GM19238 (cell line): ENCODE measurements at regions not wholly inside any gene's neighbourhood (a gene's known extent, or its start where the extent isn't known, plus 50 kb on each side); places are given as distances from the start of the nearest gene placed in this dataset.
"Not testable (repeated sequence)": the region's sequence is repeated elsewhere in the genome, so short reads cannot be mapped to it uniquely, and the experiment has no call there.

Source experiments
- DNase-seq: peaks from one replicate; pipeline ENCODE4 v3.0.0; 2011; ENCODE audit warnings: low spot score; ENCODE audit not compliant: insufficient read length

DNA sequence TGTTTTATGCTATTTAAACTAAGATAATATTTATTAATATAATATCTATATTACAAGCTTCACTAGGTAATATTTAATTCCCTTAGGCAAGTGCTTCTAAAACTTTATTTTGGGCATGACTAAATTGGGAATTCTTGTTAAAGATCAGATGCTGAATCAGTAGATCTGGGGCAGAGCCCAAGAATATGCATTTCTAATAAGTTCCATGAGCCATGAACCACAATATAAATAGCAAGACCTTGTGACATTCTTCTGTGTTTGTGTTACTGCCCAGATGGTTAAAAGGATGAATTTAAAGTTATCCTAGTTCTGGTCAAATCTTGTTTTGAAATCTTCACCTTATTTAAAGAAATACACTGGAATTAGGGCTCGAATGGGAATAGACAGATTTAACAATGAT lies 258.4 kb upstream of the CACNA2D1 start:
- no peak for DNase-seq

DNA sequence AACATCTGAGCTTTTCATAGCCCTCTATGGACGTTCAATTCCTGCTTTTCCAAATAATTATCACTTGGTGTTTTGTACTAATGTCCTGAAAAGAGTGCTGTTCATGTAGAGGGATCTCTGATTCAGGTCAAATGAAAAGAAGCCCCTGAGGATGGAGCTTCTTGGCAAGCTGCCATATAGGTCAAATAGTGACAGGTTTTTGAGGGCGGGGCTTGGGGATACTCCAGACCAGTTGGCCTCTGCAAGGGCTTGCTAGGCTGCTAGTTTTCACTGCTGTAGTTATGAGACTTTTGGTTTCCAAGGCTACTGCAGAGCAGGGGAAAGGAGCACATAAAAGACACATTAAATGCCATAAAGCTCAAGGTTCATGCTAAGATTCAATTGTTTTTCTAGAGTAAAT lies 257.2 kb upstream of the CACNA2D1 start:
- no peak for DNase-seq

DNA sequence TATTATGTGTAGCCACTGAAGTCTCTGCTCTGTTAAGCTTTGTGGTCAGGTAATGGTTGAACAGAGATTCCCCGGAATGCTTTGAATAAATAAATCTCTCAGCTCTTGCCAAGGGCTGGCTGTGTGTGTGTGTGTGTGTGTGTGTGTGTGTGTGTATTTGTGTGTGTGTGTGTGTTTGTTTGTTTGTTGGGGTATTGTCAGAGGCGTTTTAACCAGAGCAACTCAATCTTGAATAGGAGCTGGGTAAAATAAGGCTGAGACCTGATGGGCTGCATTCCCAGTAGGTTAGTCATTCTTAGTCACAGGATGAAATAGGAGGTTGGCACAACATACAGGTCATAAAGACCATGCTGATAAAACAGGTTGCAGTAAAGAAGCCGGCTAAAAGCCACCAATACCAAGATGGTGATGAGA lies 256.2 kb upstream of the CACNA2D1 start:
- DNase-seq: no peak

DNA sequence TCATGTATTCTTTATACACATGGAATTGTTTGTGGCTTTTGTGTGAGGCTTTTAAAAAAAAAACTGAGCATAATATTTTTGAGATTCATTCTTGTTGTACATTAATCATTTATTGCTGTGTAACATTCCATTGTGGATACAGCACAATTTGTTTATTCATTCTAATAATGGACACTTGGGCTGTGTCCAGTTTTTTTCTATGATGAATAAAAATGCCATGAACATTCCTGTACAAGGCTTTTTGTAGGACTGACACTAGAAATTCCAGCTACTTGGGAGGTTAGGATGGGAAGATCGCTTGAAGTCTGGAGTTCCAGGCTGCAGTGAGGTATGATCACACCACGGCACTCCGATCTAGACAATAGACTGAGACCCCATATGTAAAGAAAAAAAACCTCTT lies 254.3 kb upstream of the CACNA2D1 start:
- DNase-seq: no peak

DNA sequence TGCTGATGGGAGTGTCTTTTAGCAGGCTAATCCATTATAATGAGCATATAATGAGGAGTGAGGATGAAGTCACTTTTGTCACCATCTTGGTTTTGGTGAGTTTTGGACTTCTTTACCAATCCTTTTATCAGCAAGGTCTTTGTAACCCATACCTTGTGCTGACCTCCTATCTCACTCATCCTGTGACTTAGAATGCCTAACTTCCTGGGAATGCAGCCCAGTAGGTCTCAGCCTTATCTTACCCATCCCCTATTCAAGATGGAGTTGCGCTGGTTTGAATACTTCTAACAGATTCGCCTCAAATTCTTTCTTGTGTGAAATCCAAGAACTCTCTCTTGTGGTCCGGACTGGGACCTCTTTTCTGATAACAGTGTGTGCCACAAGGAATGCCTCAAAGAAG lies 253.1 kb upstream of the CACNA2D1 start:
- DNase-seq: no peak

DNA sequence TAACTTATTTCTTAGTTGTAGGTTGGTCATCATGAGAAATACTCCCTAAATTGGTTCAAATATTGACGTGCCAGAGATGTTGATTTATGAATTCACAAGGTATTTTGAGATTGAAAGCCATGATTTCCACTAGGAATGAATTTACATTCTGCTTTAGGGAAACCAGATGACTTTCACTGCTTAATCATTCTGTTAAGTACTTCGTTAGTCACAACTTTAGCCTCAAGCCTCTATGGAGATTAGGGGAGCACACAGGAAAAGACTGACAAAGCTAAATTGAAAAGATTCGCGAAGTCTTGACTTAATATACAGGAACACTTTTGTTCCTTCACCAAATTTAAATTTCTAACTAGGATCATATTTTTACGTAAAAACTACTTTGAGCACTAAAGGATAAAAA lies 250.4 kb upstream of the CACNA2D1 start:
- DNase-seq: no peak

GRCh38 chr7:82690929-82691328 lies 247.4 kb upstream of the CACNA2D1 start:
- no peak for DNase-seq

DNA sequence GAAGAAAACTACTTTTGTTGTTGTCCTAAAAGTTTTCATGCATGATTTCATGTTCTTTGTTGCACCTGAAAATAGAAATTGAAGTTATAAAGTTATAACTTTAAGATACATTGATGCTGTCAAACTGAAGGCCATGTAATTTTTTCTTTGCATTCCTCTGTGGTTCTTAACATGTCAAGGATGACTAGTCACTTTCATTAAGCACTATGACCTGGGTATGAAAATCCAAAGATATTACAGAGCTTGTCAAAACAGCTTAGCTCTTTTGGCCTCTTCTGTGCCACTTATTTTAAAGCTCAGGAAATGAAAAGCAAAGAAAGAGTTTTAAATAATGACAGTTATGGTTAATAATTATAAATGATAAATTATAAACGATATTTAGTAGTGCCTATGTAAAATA lies 241.6 kb upstream of the CACNA2D1 start:
- no peak for DNase-seq

DNA sequence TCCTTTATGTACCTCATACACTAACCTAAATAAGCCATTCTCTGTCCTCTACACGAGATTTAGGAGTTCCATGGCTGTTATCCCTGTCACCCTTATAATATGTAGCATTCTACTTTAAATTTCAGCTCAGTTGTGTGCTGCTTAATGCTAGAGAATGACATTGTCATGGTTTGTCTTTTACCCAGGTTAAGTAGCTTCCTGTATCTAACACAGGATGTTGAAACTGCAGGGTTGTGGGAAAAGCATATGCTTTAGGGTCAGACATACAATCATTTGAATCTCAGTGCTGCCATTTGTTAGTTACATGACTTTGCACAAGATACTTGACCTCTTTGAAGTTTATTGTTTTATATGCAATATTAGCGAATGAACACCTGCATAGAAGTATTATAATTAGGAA lies 235.1 kb upstream of the CACNA2D1 start:
- DNase-seq: no peak

GRCh38 chr7:82678259-82678658 lies 234.7 kb upstream of the CACNA2D1 start:
- no peak for DNase-seq

DNA sequence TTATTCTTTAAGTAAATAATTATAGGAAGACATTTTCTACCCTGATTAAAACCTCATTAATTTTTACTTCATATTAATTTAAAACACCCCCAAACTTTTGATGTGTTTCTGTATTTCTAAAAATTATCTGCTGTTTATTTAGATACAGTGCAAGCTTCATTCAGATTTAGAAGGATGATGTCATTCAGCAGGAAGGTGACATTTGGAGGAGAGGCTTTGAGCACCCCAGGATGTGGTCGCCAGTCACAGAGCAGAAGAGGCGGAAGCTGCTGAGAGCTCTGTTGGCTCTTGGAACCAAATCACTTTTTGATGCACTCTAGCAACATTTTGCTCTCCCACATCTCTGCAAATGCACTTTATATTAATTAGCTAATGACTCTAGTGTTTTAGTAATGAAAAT lies 233.9 kb upstream of the CACNA2D1 start:
- DNase-seq: no peak

DNA sequence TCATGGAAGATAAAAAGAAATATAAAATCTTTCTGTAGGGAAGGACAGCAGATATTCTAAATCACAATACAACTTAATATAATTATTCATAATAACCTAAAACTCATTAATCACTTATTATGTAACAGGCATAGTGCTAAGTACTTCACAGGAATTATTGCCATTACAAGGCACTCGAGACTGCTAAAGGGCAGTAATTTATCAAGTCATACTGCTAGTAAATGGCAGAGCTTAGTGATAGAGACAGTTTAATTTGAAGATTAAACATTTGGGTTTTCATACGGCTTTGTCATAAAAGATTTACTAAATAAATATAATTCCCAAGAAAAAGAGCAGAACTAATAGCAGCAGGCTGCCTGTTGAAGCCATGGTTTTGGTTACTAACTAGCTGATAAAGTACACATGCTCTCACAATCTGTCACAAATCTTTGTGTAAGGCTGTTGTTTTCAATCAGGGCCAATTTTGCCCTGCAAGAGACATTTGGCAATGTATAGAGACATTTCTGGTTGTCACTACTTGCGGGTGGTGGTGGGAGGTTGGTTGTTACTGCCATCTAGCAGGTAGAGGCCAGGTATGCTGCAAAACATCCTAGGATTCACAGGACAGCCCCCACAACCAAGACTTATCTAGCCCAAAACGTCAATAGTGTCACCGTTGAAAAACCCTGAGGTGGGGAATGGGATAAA lies 233.3 kb upstream of the CACNA2D1 start:
- no peak for DNase-seq

- no peak for DNase-seq
Observed at GRCh38 chr7:82675396-82675795, 231.8 kb upstream of the CACNA2D1 start.

GRCh38 chr7:82674268-82674667 lies 230.7 kb upstream of the CACNA2D1 start:
- no peak for DNase-seq

- DNase-seq: no peak
Observed at GRCh38 chr7:82672078-82672477, 228.5 kb upstream of the CACNA2D1 start.

- no peak for DNase-seq
Observed at GRCh38 chr7:82669141-82669540, 225.6 kb upstream of the CACNA2D1 start.

DNA sequence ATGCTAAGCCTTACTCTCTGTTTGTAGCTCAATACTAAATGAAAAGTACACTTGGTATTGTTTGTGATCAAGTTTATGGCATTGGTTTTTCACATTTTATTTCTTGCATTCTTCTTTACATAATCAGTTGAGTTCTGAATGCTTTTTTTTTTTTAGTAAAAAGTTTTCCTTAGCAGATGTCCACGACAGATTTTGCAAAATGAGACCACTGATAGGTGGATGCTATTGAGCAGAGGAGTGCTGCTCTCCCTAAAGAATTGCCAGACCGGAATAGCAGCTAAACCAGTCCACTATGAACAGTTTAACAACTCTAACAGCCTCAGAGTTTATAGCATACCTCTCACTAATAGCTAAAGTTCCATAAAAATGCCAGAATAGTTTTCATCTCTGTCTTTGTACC lies 225.1 kb upstream of the CACNA2D1 start:
- DNase-seq: no peak

GRCh38 chr7:82665966-82666507 lies 222.5 kb upstream of the CACNA2D1 start:
- DNase-seq: no peak

- no peak for DNase-seq
Observed at GRCh38 chr7:82655965-82656364, 212.4 kb upstream of the CACNA2D1 start.

GRCh38 chr7:82650095-82650494 lies 206.5 kb upstream of the CACNA2D1 start:
- DNase-seq: not testable (repeated sequence)

GRCh38 chr7:82633592-82633991 lies 190.0 kb upstream of the CACNA2D1 start:
- DNase-seq: no peak

DNA sequence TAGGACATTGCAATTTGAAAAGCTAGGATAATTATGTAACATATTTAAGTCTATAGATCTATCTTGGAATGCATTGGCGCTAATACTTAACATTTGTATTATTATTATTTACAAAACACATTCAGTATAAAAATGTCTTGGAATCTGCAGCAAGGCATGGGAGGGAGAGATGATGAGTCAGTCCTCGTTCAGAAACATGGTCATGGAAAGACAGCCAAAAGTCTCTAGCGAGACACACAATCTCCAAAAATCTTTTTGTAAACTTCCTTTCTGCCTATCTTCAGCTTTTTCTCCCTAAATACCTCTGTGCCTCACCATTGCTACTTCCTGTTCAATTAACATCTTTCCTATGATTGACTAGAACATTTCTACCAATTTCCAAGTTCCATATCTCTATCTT lies 188.4 kb upstream of the CACNA2D1 start:
- no peak for DNase-seq

- DNase-seq: no peak
Observed at GRCh38 chr7:82629583-82629982, 186.0 kb upstream of the CACNA2D1 start.

DNA sequence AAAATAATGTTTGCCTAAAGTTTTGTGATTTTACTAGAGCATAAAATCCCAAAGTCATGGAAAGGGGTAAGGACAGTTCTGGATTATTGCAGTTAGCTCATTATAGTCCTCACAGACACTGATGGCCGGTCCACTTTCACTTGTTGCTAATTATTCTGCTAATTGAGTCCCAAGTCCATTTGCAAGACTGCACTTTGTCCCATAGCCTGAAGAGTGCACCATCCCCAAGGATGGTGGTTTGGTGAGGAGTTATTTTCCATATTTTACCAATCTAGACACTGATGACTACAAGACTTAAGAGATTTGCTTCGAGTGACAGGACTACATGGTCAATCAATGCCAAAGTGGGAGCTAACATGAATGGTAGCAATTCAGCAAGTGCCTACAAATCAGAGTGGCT lies 181.8 kb upstream of the CACNA2D1 start:
- DNase-seq: no peak
